Neural cell (in vitro differentiated cells): ENCODE measurements at regions not wholly inside any gene's neighbourhood (a gene's known extent, or its start where the extent isn't known, plus 50 kb on each side); places are given as distances from the start of the nearest gene placed in this dataset.

Experiments used
- H2AFZ ChIP-seq: fragments of 200-600, 300-800 bp; sonication (generic), shearing (Covaris generic); 2 replicates; pipeline ENCODE4 v1.6.0; 2014; ENCODE audit warnings: low read depth, mild to moderate bottlenecking, antibody characterized with exemption, low read length, moderate library complexity
- H3F3A ChIP-seq: fragments of 200-600 bp; shearing (Covaris generic); 2 replicates; pipeline ENCODE4 v1.6.1; 2016; ENCODE audit warnings: mild to moderate bottlenecking, moderate library complexity, mixed read lengths, antibody characterized with exemption, low read length; ENCODE audit not compliant: insufficient read depth, poor library complexity, severe bottlenecking
- H3K27ac ChIP-seq: fragments of 200-600, 300-800 bp; sonication (generic), shearing (Covaris generic); 2 replicates; pipeline ENCODE4 v1.5.1; 2014; ENCODE audit warnings: mild to moderate bottlenecking, low read length, moderate library complexity
- H3K27me3 ChIP-seq: fragments of 300-800, 200-600 bp; sonication (generic), shearing (Covaris generic); 2 replicates; pipeline ENCODE4 v1.6.0; 2014; ENCODE audit warnings: mild to moderate bottlenecking, low read depth, low read length, moderate library complexity; ENCODE audit not compliant: insufficient read depth
- H3K36me3 ChIP-seq: fragments of 300-800, 200-600 bp; sonication (generic), shearing (Covaris generic); 2 replicates; pipeline ENCODE4 v1.5.1; 2014; ENCODE audit warnings: mild to moderate bottlenecking, antibody characterized with exemption, low read length, moderate library complexity; ENCODE audit not compliant: insufficient read depth
- H3K4me2 ChIP-seq: fragments of 300-800, 200-600 bp; sonication (generic), shearing (Covaris generic); 2 replicates; pipeline ENCODE4 v1.6.0; 2014; ENCODE audit warnings: mild to moderate bottlenecking, low read length
- H3K4me3 ChIP-seq: fragments of 300-800, 200-600 bp; sonication (generic), shearing (Covaris generic); 2 replicates; pipeline ENCODE4 v1.5.1; 2014; ENCODE audit warnings: mild to moderate bottlenecking, low read length, moderate library complexity
- H3K79me2 ChIP-seq: fragments of 200-600 bp; shearing (Covaris generic); replicated peaks from 2 replicates; pipeline ENCODE4 v1.6.0; 2014; ENCODE audit warnings: mild to moderate bottlenecking, low read length, moderate library complexity; ENCODE audit not compliant: insufficient read depth
- H3K9ac ChIP-seq: fragments of 300-800, 200-600 bp; sonication (generic), shearing (Covaris generic); 2 replicates; pipeline ENCODE4 v1.6.1; 2016; ENCODE audit warnings: mild to moderate bottlenecking, low read length, mixed read lengths
- H3K9me2 ChIP-seq: fragments of 200-600 bp; shearing (Covaris generic); 2 replicates; pipeline ENCODE4 v1.6.1; 2016; ENCODE audit warnings: mild to moderate bottlenecking, low read length, mixed read lengths; ENCODE audit not compliant: insufficient read depth
- H3K9me3 ChIP-seq: fragments of 200-600, 300-800 bp; sonication (generic), shearing (Covaris generic); 2 replicates; pipeline ENCODE4 v1.6.1; 2016; ENCODE audit warnings: mild to moderate bottlenecking, mixed run types, low read length, moderate library complexity, mixed read lengths
- H4K20me1 ChIP-seq: fragments of 200-600 bp; shearing (Covaris generic); 2 replicates; pipeline ENCODE4 v1.6.1; 2016; ENCODE audit warnings: mild to moderate bottlenecking, mixed run types; ENCODE audit not compliant: insufficient read depth
- CTCF ChIP-seq: fragments of 450-650 bp; IDR thresholded peaks from 2 replicates; pipeline ENCODE4 v1.5.1; 2014; ENCODE audit warnings: antibody characterized with exemption, mild to moderate bottlenecking, moderate library complexity; ENCODE audit not compliant: poor library complexity, severe bottlenecking
- EP300 ChIP-seq: fragments of 450-650 bp; conservative IDR thresholded peaks from 2 replicates; pipeline ENCODE4 v1.6.1; 2014; ENCODE audit warnings: antibody characterized with exemption, mild to moderate bottlenecking, moderate library complexity; ENCODE audit not compliant: poor library complexity, severe bottlenecking
- EZH2 ChIP-seq: fragments of 200-600, 300-800 bp; shearing (Covaris generic), sonication (generic); IDR thresholded peaks from 2 replicates; pipeline ENCODE4 v1.6.1; 2014; ENCODE audit warnings: antibody characterized with exemption, low read length, borderline replicate concordance, mild to moderate bottlenecking; ENCODE audit not compliant: insufficient read depth, poor library complexity, severe bottlenecking
- MXI1 ChIP-seq: fragments of 450-650 bp; conservative IDR thresholded peaks from 2 replicates; pipeline ENCODE4 v1.6.1; 2014; ENCODE audit warnings: antibody characterized with exemption, mild to moderate bottlenecking; ENCODE audit not compliant: poor library complexity, severe bottlenecking
- POLR2AphosphoS5 ChIP-seq: IDR thresholded peaks from 2 replicates; pipeline ENCODE4 v1.6.1; 2012
- RAD21 ChIP-seq: fragments of 450-650 bp; conservative IDR thresholded peaks from 2 replicates; pipeline ENCODE4 v1.6.1; 2014; ENCODE audit warnings: antibody characterized with exemption, mild to moderate bottlenecking, moderate library complexity
- REST ChIP-seq: IDR thresholded peaks from 2 replicates; pipeline ENCODE4 v1.6.1; 2012; ENCODE audit warnings: borderline replicate concordance
- SMC3 ChIP-seq: fragments of 450-650 bp; conservative IDR thresholded peaks from 2 replicates; pipeline ENCODE4 v1.6.1; 2014; ENCODE audit warnings: antibody characterized with exemption, mild to moderate bottlenecking, moderate library complexity; ENCODE audit not compliant: poor library complexity
- TAF1 ChIP-seq: IDR thresholded peaks from 2 replicates; pipeline ENCODE4 v1.6.1; 2012; ENCODE audit warnings: low read depth

GRCh38 chr9:13616491-13617035 lies 337.1 kb upstream of the MPDZ start:
- H3K36me3 ChIP-seq = no peaks in the 10 kb centered on the region
- no peak overlapping the region for H3K4me2 ChIP-seq
- H3K27ac ChIP-seq = no peak overlapping the region
- H3K9me2 ChIP-seq = no peaks in the 10 kb centered on the region
- no peaks in the 10 kb centered on the region for H3K79me2 ChIP-seq
- H3K9ac ChIP-seq = no peak overlapping the region
- H4K20me1 ChIP-seq = no peaks in the 10 kb centered on the region
- H2AFZ ChIP-seq = no peak overlapping the region
- H3F3A ChIP-seq = no peaks in the 10 kb centered on the region
- H3K9me3 ChIP-seq = no peaks in the 10 kb centered on the region
- H3K27me3 ChIP-seq = no peaks in the 10 kb centered on the region
- no peak overlapping the region for H3K4me3 ChIP-seq
- TF ChIP-seq EZH2 (no peak), MXI1 (no peak), TAF1 (no peak)

GRCh38 chr9:13615660-13616490 lies 336.4 kb upstream of the MPDZ start:
- H3K27ac ChIP-seq = no peak overlapping the region
- H2AFZ ChIP-seq = no peak overlapping the region
- H3K27me3 ChIP-seq = no peaks in the 10 kb centered on the region
- H4K20me1 ChIP-seq = no peaks in the 10 kb centered on the region
- H3K9ac ChIP-seq = no peak overlapping the region
- TF ChIP-seq MXI1 (no peak), POLR2AphosphoS5 (no peak), REST (no peak), TAF1 (no peak), EP300 (no peak), EZH2 (no peak), RAD21 (no peak), CTCF (no peak), SMC3 (no peak)
- no peaks in the 10 kb centered on the region for H3K36me3 ChIP-seq
- no peaks in the 10 kb centered on the region for H3K79me2 ChIP-seq
- no peaks in the 10 kb centered on the region for H3K9me3 ChIP-seq
- no peaks in the 10 kb centered on the region for H3K9me2 ChIP-seq
- H3K4me3 ChIP-seq = no peak overlapping the region
- no peaks in the 10 kb centered on the region for H3F3A ChIP-seq
- H3K4me2 ChIP-seq = no peak overlapping the region
